ENCODE measurements at regions not wholly inside any gene's neighbourhood (a gene's known extent, or its start where the extent isn't known, plus 50 kb on each side); places are given as distances from the start of the nearest gene placed in this dataset.

- no peak for TF ChIP-seq CTCF (IDR thresholded peaks at IDR 0.05)
- no peak for TF ChIP-seq POLR2A (IDR thresholded peaks at IDR 0.05)
- Histone ChIP-seq H3K27ac (no peak overlapping the region), H3K36me3 (replicated peaks in 1 of 2) (no peaks in the 10 kb centered on the region), H3K9me3 (replicated peaks in 1 of 3) (no peaks in the 10 kb centered on the region), H3K4me3 (no peak overlapping the region), H3K4me1 (replicated peaks in 1 of 2) (no peaks in the 10 kb centered on the region), H3K27me3 (no peaks in the 10 kb centered on the region)
- WGBS, 4 donors = 33 to 55% (median 42%) methylated on average over 9 to 11 of the region's 11 CpGs
- intact Hi-C loops (cut with DNase I) = no loop called here
- DNase-seq = no peak
These were observed 354.4 kb downstream of the BRD1 start for GRCh38 chr22:49473286-49473685.

- Histone ChIP-seq H3K36me3 (replicated peaks in 1 of 2) (no peaks in the 10 kb centered on the region), H3K27me3 (no peaks in the 10 kb centered on the region), H3K4me1 (replicated peaks in 1 of 2) (no peaks in the 10 kb centered on the region), H3K27ac (no peak overlapping the region), H3K9me3 (replicated peaks in 1 of 3) (no peaks in the 10 kb centered on the region), H3K4me3 (no peak overlapping the region)
- WGBS, 4 donors = 81 to 88% (median 83%) methylated on average over 7 to 15 of the region's 15 CpGs
- intact Hi-C loops (cut with DNase I) = no loop called here
- TF ChIP-seq POLR2A (IDR thresholded peaks at IDR 0.05) = no peak
- no peak for TF ChIP-seq CTCF (IDR thresholded peaks at IDR 0.05)
- DNase-seq = no peak
These were observed 356.8 kb downstream of the BRD1 start for GRCh38 chr22:49470741-49471503.

GRCh38 chr22:49469896-49470740 is 357.6 kb downstream of the BRD1 start:
- intact Hi-C loops (cut with DNase I) = no loop called here
- no peaks in the 10 kb centered on the region for H3K9me3 ChIP-seq (replicated peaks in 1 of 3)

More at GRCh38 chr22:49469896-49470740, 357.6 kb downstream of the BRD1 start:
- Histone ChIP-seq H3K4me1 (replicated peaks in 1 of 2) (no peaks in the 10 kb centered on the region), H3K36me3 (replicated peaks in 1 of 2) (no peaks in the 10 kb centered on the region), H3K4me3 (no peak overlapping the region), H3K27me3 (no peaks in the 10 kb centered on the region), H3K27ac (no peak overlapping the region)
- TF ChIP-seq POLR2A (IDR thresholded peaks at IDR 0.05) (no peak), CTCF (IDR thresholded peaks at IDR 0.05) (no peak)
- WGBS, 4 donors = 78 to 81% (median 80%) methylated on average over 30 to 33 of the region's 33 CpGs
- DNase-seq = no peak

All from adrenal gland (tissue), 9 donors.